Breast epithelium (tissue), 4 donors: ENCODE measurements at regions not wholly inside any gene's neighbourhood (a gene's known extent, or its start where the extent isn't known, plus 50 kb on each side); places are given as distances from the start of the nearest gene placed in this dataset.

ENCODE experiments used
- DNase-seq, 2 donors: peaks; one replicate each; pipeline ENCODE4 v3.0.0-alpha.2; 2019; ENCODE audit warnings: low spot score in 2 of 2
- H3K27ac ChIP-seq, 2 donors: fragments of 200-600 bp; sonication (generic) in 1 of 2; one replicate each; pipeline ENCODE4 v1.5.1; 2016 to 2019; ENCODE audit warnings: mild to moderate bottlenecking in 1 of 2
- H3K27me3 ChIP-seq, 2 donors: fragments of 200-600 bp; sonication (generic) in 1 of 2; one replicate each; pipeline versions ENCODE4 v1.5.1 to v1.6.0; 2017 to 2019; ENCODE audit warnings: control low read depth in 1 of 2, mild to moderate bottlenecking in 1 of 2
- H3K36me3 ChIP-seq: fragments of 200-600 bp; one replicate; pipeline ENCODE4 v1.5.1; 2019
- H3K4me1 ChIP-seq, 2 donors: fragments of 200-600 bp; sonication (generic); one replicate each; pipeline ENCODE4 v1.5.1; 2016 to 2019; ENCODE audit warnings: control low read depth in 1 of 2
- H3K4me3 ChIP-seq, 3 donors: fragments of 200-600 bp; sonication (generic); 1 replicate in 2 of 3; 2 replicates in 1 of 3; pipeline ENCODE4 v1.5.1; 2016 to 2019; ENCODE audit warnings: mild to moderate bottlenecking in 3 of 3, moderate library complexity in 2 of 3
- H3K9me3 ChIP-seq, 2 donors: fragments of 200-600 bp; sonication (generic) in 1 of 2; one replicate each; pipeline ENCODE4 v1.5.1; 2016 to 2019; ENCODE audit warnings: control low read depth in 1 of 2
- POLR2A ChIP-seq: fragments of 450-650 bp; IDR thresholded peaks from one replicate; pipeline ENCODE4 v1.6.1; 2016; ENCODE audit warnings: antibody characterized with exemption, mild to moderate bottlenecking, moderate library complexity
- POLR2AphosphoS5 ChIP-seq, 3 donors: sonication (generic); formaldehyde crosslinking; IDR thresholded peaks; one replicate each; pipeline ENCODE4 v1.6.1; 2017; ENCODE audit warnings: antibody characterized with exemption in 3 of 3
- intact Hi-C: fragments of 100-400 bp; cut with DNase I; formaldehyde crosslinking; loops from one replicate; pipeline ENCODE4 v1.15.1; 2023; ENCODE audit warnings: low total_unique reads
- TF ChIP-seq, protein P1 (sequence below), 3 donors: fragments of 450-650 bp; IDR thresholded peaks; one replicate each; pipeline ENCODE4 v1.5.1; 2016 to 2017; ENCODE audit warnings: antibody characterized with exemption in 3 of 3, mild to moderate bottlenecking in 3 of 3, moderate library complexity in 3 of 3

DNA sequence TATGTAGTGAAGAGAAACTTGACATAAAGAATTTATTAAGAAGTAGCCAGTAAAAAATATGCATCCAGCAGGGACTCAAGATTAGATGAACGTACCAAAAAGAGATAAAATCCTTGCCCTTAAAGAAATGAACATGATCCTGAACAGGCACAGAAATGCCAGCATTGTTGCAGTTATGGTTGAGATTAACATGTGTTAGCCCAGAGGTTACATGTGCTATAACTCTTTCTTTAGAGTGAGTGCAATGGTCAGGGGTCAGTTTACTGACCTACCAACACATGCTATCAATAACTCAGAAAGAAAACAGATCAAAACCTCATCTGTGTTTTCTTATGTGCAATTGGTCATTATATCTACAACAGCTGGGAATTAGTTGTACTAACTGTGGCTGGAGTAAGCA lies 166.1 kb upstream of the NDST3 start:
- intact Hi-C loops: no loop called here
- H3K27me3 ChIP-seq: no peaks in the 10 kb centered on the region
- no peak for DNase-seq
- H3K36me3 ChIP-seq: no peaks in the 10 kb centered on the region
- no peaks in the 10 kb centered on the region for H3K9me3 ChIP-seq
- H3K27ac ChIP-seq: no peak overlapping the region
- H3K4me3 ChIP-seq: no peak overlapping the region
- H3K4me1 ChIP-seq: no peaks in the 10 kb centered on the region
- TF ChIP-seq POLR2AphosphoS5 (IDR thresholded peaks at IDR 0.05) (no peak), POLR2A (no peak)
- TF ChIP-seq, protein P1, sequence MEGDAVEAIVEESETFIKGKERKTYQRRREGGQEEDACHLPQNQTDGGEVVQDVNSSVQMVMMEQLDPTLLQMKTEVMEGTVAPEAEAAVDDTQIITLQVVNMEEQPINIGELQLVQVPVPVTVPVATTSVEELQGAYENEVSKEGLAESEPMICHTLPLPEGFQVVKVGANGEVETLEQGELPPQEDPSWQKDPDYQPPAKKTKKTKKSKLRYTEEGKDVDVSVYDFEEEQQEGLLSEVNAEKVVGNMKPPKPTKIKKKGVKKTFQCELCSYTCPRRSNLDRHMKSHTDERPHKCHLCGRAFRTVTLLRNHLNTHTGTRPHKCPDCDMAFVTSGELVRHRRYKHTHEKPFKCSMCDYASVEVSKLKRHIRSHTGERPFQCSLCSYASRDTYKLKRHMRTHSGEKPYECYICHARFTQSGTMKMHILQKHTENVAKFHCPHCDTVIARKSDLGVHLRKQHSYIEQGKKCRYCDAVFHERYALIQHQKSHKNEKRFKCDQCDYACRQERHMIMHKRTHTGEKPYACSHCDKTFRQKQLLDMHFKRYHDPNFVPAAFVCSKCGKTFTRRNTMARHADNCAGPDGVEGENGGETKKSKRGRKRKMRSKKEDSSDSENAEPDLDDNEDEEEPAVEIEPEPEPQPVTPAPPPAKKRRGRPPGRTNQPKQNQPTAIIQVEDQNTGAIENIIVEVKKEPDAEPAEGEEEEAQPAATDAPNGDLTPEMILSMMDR (IDR thresholded peaks at IDR 0.05): no peak

DNA sequence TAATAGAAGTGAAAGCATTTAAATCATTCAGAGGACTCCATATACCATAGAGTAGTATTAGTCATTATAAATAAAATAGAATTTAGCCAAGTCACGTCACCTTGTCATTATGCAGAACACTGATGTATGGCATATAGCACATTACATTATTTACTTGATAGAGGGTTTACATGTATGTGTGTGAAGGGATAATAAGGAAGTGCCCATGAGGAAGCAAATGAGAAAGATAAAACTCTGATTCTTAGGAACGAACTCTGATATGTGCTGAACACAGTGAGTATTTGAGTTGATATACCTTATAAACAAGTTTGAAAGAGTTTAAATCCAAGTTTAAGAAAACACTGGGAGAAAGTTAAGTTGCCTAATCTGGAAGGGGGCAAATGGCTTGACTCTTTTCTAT lies 160.5 kb upstream of the NDST3 start:
- no peak for DNase-seq
- no peaks in the 10 kb centered on the region for H3K27me3 ChIP-seq
- H3K36me3 ChIP-seq: no peaks in the 10 kb centered on the region
- no peak overlapping the region for H3K4me3 ChIP-seq
- H3K9me3 ChIP-seq: no peaks in the 10 kb centered on the region
- H3K27ac ChIP-seq: no peak overlapping the region
- no peaks in the 10 kb centered on the region for H3K4me1 ChIP-seq
- intact Hi-C loops: no loop called here
- no peak for TF ChIP-seq POLR2A
- TF ChIP-seq, protein P1 (IDR thresholded peaks at IDR 0.05): no peak
- TF ChIP-seq POLR2AphosphoS5 (IDR thresholded peaks at IDR 0.05): no peak

DNA sequence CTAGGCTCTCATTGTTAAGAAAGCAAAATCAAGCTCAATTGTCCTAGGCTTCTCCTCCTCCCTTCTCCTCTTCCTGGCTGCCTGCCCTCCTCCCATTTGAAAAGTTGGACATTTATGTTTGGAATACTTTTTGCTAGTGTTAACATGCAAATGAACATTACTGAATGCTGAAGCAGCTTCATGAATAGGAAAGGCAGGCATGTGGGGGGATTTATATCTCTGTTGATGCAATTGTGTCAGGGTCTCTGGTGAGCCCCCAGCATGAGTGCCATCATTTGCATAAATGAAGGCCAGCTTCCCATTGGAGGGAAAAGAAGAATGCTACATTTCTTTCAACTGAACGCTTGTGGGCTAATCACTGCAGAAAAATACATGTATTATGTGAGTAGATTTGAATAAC lies 160.1 kb upstream of the NDST3 start:
- no peaks in the 10 kb centered on the region for H3K9me3 ChIP-seq
- TF ChIP-seq POLR2A (no peak), POLR2AphosphoS5 (IDR thresholded peaks at IDR 0.05) (no peak)
- TF ChIP-seq, protein P1 (IDR thresholded peaks at IDR 0.05): no peak
- H3K4me3 ChIP-seq: no peak overlapping the region
- H3K36me3 ChIP-seq: no peaks in the 10 kb centered on the region
- intact Hi-C loops: no loop called here
- H3K27me3 ChIP-seq: no peaks in the 10 kb centered on the region
- no peak overlapping the region for H3K27ac ChIP-seq
- DNase-seq: no peak
- H3K4me1 ChIP-seq: no peaks in the 10 kb centered on the region

DNA sequence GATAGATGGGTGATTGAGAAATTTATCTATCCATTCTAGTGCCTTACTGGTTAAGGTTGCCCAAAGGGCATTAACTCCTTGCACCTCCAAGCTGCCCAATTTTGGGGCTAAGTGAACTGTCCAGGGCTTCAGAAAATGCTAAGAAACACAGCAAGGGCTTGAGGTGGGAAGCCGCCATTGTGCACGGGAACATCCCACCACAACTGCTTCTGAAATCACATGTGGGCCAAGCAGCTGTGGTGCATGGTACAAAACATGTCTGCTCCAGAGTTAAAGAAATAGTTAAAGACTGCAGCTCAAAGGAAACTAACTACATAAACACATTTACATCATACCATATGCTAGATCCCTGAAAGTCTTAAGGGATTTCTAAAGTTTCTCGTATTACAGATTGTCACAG lies 144.3 kb upstream of the NDST3 start:
- DNase-seq: no peak
- H3K4me1 ChIP-seq: no peaks in the 10 kb centered on the region

DNA sequence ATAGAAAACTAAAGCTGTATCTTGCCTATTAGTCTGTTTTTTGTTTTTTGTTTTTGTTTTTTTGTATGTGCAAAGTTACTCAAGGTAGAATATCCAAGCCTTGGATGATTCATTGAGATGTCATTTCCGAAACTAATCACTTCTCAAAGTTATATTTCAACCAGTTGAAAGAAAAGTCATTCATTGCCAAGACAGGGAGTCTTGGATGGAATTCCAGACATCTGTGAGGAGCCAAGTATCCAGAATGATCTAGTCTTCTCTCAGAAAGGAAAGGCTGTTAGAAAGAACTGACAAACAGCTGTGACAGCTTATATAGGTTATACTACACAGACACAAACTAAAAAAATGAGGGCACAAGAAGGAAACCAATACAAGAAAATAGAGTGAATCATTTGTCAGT lies 141.1 kb upstream of the NDST3 start:
- Histone ChIP-seq H3K9me3 (no peaks in the 10 kb centered on the region), H3K36me3 (no peaks in the 10 kb centered on the region), H3K27ac (no peak overlapping the region), H3K4me1 (no peaks in the 10 kb centered on the region), H3K4me3 (no peak overlapping the region), H3K27me3 (no peaks in the 10 kb centered on the region)
- TF ChIP-seq POLR2A (no peak), POLR2AphosphoS5 (IDR thresholded peaks at IDR 0.05) (no peak)
- TF ChIP-seq, protein P1 (IDR thresholded peaks at IDR 0.05): no peak
- intact Hi-C loops: no loop called here
- DNase-seq: no peak

More for the DNA sequence above, 144.3 kb upstream of the NDST3 start:
- no peak overlapping the region for H3K4me3 ChIP-seq
- H3K9me3 ChIP-seq: no peaks in the 10 kb centered on the region
- TF ChIP-seq, protein P1 (IDR thresholded peaks at IDR 0.05): no peak
- no peak for TF ChIP-seq POLR2AphosphoS5 (IDR thresholded peaks at IDR 0.05)
- no peak for TF ChIP-seq POLR2A
- H3K27ac ChIP-seq: no peak overlapping the region
- H3K27me3 ChIP-seq: no peaks in the 10 kb centered on the region
- no peaks in the 10 kb centered on the region for H3K36me3 ChIP-seq
- intact Hi-C loops: no loop called here
